HCT116 (cell line): ENCODE measurements at regions not wholly inside any gene's neighbourhood (a gene's known extent, or its start where the extent isn't known, plus 50 kb on each side); places are given as distances from the start of the nearest gene placed in this dataset.

Experiments used
- ATAC-seq: fragments of 200-7000 bp; cut with Tn5 transposase; 2 replicates; pipeline ENCODE4 v1.9.1; 2020; ENCODE audit warnings: mild to moderate bottlenecking, moderate library complexity
- BruUV-seq: library from RNA; stranded (reverse); fragments of 400-500 nt; replicated peaks from 2 replicates; lab custom pipeline; 2021; lab: Mats Ljungman, UMichigan
- CTCF ChIA-PET: fragments of 300-600 bp; sonication (Branson Sonifier 250); formaldehyde crosslinking; loops from one replicate; lab custom pipeline; 2021; ENCODE audit warnings: antibody characterized with exemption; lab: Charles Lee
- POLR2A ChIA-PET: fragments of 300-600, 350-600 bp; sonication (Branson Sonifier 250); formaldehyde crosslinking; loops from one replicate; lab custom pipeline; 2021; ENCODE audit warnings: antibody characterized with exemption; lab: Charles Lee
- RAD21 ChIA-PET, 2 experiments: fragments of 300-600 bp; sonication (Branson Sonifier 250); formaldehyde crosslinking; loops; one replicate each; lab custom pipeline; 2023; ENCODE audit warnings: low total read pairs in 2 of 2; ENCODE audit not compliant: uncharacterized antibody in 2 of 2, unreplicated experiment in 2 of 2, low non-redundant PET in 1 of 2; lab: Charles Lee
- DNase-seq: peaks from one replicate; pipeline ENCODE4 v3.0.0-alpha.2; 2010; ENCODE audit warnings: low read depth, low spot score
- H2AFZ ChIP-seq: fragments of 200-600 bp; shearing (Covaris generic), sonication (generic); 2 replicates; pipeline ENCODE4 v1.6.1; 2017; ENCODE audit warnings: low read depth, mixed run types, mixed read lengths, antibody characterized with exemption, low read length; ENCODE audit not compliant: poor library complexity, severe bottlenecking
- H3K27ac ChIP-seq: 2 replicates; pipeline ENCODE4 v1.5.1; 2012; ENCODE audit warnings: low read depth, low read length
- H3K27me3 ChIP-seq: fragments of 200-600 bp; sonication (generic); 2 replicates; pipeline ENCODE4 v1.6.1; 2016; ENCODE audit warnings: mixed run types, low read length, mixed read lengths; ENCODE audit not compliant: insufficient read depth
- H3K36me3 ChIP-seq, 2 experiments: fragments of 200-500 bp in 1 of 2; fragments of 200-600 bp in 1 of 2; sonication (Bioruptor generic) in 1 of 2; sonication (generic) in 1 of 2; 2 replicates each; pipeline versions ENCODE4 v1.5.1 to v1.6.1; 2014 to 2016; ENCODE audit warnings: low read length in 2 of 2, inconsistent platforms in 1 of 2, mixed read lengths in 1 of 2, mixed run types in 1 of 2; ENCODE audit not compliant: insufficient read depth in 2 of 2, control insufficient read depth in 1 of 2
- H3K4me1 ChIP-seq, 2 experiments: fragments of 200-600 bp in 1 of 2; sonication (generic) in 1 of 2; 2 replicates each; pipeline versions ENCODE4 v1.5.1 to v1.6.1; 2012 to 2017; ENCODE audit warnings: low read length in 2 of 2, inconsistent platforms in 1 of 2, mild to moderate bottlenecking in 1 of 2, mixed read lengths in 1 of 2, mixed run types in 1 of 2, moderate library complexity in 1 of 2; ENCODE audit not compliant: insufficient read depth in 2 of 2, control insufficient read depth in 1 of 2
- H3K4me2 ChIP-seq: fragments of 200-600 bp; sonication (generic); 2 replicates; pipeline ENCODE4 v1.6.1; 2017; ENCODE audit warnings: mixed run types, low read length, mixed read lengths
- H3K4me3 ChIP-seq, 2 experiments: fragments of 200-600 bp in 1 of 2; sonication (generic) in 1 of 2; replicated peaks in 1 of 2; 2 replicates each; pipeline ENCODE4 v1.5.1; 2011 to 2016; ENCODE audit warnings: low read length in 2 of 2, control low read depth in 1 of 2, low read depth in 1 of 2, mild to moderate bottlenecking in 1 of 2, mixed read lengths in 1 of 2, mixed run types in 1 of 2
- H3K79me2 ChIP-seq: fragments of 200-600 bp; sonication (generic); 2 replicates; pipeline ENCODE4 v1.6.1; 2017; ENCODE audit warnings: mild to moderate bottlenecking, mixed run types, low read length, moderate library complexity, mixed read lengths; ENCODE audit not compliant: insufficient read depth
- H3K9ac ChIP-seq: fragments of 200-600 bp; sonication (generic); 2 replicates; pipeline ENCODE4 v1.6.1; 2016; ENCODE audit warnings: low read length, mixed read lengths
- H3K9me2 ChIP-seq: fragments of 200-600 bp; sonication (generic), shearing (Covaris generic); 2 replicates; pipeline ENCODE4 v1.6.1; 2017; ENCODE audit warnings: mixed run types, mild to moderate bottlenecking, moderate library complexity; ENCODE audit not compliant: insufficient read depth
- H3K9me3 ChIP-seq, 2 experiments: fragments of 200-500 bp in 1 of 2; fragments of 200-600 bp in 1 of 2; sonication (Bioruptor generic) in 1 of 2; sonication (generic) in 1 of 2; 2 replicates each; pipeline ENCODE4 v1.6.1; 2014 to 2017; ENCODE audit warnings: low read length in 2 of 2, mixed read lengths in 2 of 2, inconsistent platforms in 1 of 2, low read depth in 1 of 2, mild to moderate bottlenecking in 1 of 2, mixed run types in 1 of 2, moderate library complexity in 1 of 2; ENCODE audit not compliant: control insufficient read depth in 1 of 2, insufficient read depth in 1 of 2
- H4K20me1 ChIP-seq: fragments of 200-600 bp; sonication (generic), shearing (Covaris generic); 2 replicates; pipeline ENCODE4 v1.6.1; 2017; ENCODE audit warnings: mixed run types, mild to moderate bottlenecking, moderate library complexity; ENCODE audit not compliant: insufficient read depth
- ATF3 ChIP-seq: IDR thresholded peaks from 2 replicates; pipeline ENCODE4 v1.6.1; 2012
- CTCF ChIP-seq, 3 experiments: fragments of 200-600 bp in 1 of 3; sonication (generic) in 1 of 3; IDR thresholded peaks in 2 of 3; conservative IDR thresholded peaks in 1 of 3; 2 replicates each; pipeline ENCODE4 v1.5.1; 2012 to 2017; ENCODE audit warnings: low read depth in 2 of 3, low read length in 2 of 3, antibody characterized with exemption in 1 of 3, borderline replicate concordance in 1 of 3, control low read depth in 1 of 3, mild to moderate bottlenecking in 1 of 3, mixed read lengths in 1 of 3, mixed run types in 1 of 3, moderate library complexity in 1 of 3; ENCODE audit not compliant: insufficient read depth in 1 of 3
- ELF1 ChIP-seq: IDR thresholded peaks from 2 replicates; pipeline ENCODE4 v1.6.1; 2012; ENCODE audit warnings: low read depth, borderline replicate concordance
- EZH2 ChIP-seq: fragments of 200-600 bp; sonication (generic); IDR thresholded peaks from 2 replicates; pipeline ENCODE4 v1.6.1; 2017; ENCODE audit warnings: antibody characterized with exemption, mixed run types
- POLR2AphosphoS5 ChIP-seq: IDR thresholded peaks from 2 replicates; pipeline ENCODE4 v1.6.1; 2011; ENCODE audit warnings: mild to moderate bottlenecking, low read depth, low read length, moderate library complexity
- RAD21 ChIP-seq: IDR thresholded peaks from 2 replicates; pipeline ENCODE4 v1.6.1; 2012; ENCODE audit warnings: low read depth, mild to moderate bottlenecking
- TCF7L2 ChIP-seq: IDR thresholded peaks from 2 replicates; pipeline ENCODE4 v1.7.0; 2011; ENCODE audit warnings: borderline replicate concordance, inconsistent platforms; ENCODE audit not compliant: insufficient read depth, insufficient read length; ENCODE audit errors: extremely low read depth
- ZFX ChIP-seq: fragments of 450-650 bp; IDR thresholded peaks from 2 replicates; pipeline ENCODE4 v1.6.1; 2017
- ZNF274 ChIP-seq: fragments of 200-500 bp; sonication (Bioruptor generic); IDR thresholded peaks from 2 replicates; pipeline ENCODE4 v1.6.1; 2014; ENCODE audit warnings: mild to moderate bottlenecking, low read depth, low read length, inconsistent platforms
- intact Hi-C: fragments of 100-400 bp; cut with micrococcal nuclease; formaldehyde crosslinking; loops from 2 replicates; pipeline ENCODE4 v1.10.0; 2022
- TF ChIP-seq, protein P1 (sequence below): IDR thresholded peaks from 2 replicates; pipeline ENCODE4 v1.6.1; 2012
- TF ChIP-seq, protein P2 (sequence below): IDR thresholded peaks from 2 replicates; pipeline ENCODE4 v1.6.1; 2011; ENCODE audit warnings: mild to moderate bottlenecking, low read length, moderate library complexity; ENCODE audit not compliant: insufficient replicate concordance; ENCODE audit errors: extremely low read depth

DNA sequence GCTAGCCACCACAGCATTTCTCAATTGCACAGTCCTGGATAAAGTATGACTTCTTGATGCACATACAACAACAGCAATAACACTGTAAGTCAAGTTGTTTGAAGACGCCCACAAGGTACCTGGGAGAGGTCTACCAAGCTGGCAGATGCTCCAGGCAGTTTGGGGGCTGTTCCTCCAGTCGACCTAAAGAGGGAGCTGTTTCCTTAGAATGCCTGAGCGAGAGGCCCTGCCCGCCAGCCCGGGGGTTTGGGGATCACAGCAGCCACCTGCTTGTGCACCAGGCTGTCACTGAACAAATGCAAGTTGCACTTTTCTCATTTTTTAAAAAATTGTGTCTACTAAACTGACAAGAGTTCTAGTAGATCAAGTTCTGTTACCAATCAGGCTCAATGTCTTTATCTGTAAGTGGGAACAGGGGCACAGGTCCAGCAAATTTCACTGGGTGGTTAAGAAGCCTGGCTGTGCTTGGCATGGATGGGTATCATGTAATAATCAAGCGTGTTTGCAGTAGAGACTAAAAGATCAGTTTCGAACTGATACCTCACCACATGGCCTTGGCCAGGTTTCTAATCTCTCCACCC is 193.8 kb upstream of the ADO start (continued):
- TF ChIP-seq ZNF274, result no peak
- TF ChIP-seq, protein P1, sequence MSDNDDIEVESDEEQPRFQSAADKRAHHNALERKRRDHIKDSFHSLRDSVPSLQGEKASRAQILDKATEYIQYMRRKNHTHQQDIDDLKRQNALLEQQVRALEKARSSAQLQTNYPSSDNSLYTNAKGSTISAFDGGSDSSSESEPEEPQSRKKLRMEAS, result no peak

DNA sequence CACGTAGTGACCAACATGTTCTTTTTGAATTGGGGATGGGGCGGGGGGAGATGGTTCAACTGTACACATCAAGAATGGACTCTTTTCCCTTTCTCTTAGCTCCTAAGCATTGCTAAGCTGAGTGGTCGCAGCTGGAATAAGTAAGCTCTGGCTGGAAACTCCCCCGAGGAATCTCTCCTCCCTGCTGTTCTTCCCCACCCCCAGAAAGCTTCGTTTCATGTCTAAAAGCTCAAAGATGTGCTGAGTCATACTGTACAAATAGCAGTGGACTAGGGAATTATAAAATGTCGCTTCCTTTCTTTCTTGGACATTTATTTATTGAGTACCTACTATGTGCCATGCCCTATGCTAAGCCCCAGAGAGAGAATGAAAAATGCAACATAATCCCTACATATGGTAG is 191.1 kb upstream of the ADO start:
- H2AFZ ChIP-seq, result no peak overlapping the region
- H3K4me3 ChIP-seq, result no peak overlapping the region
- H3K36me3 ChIP-seq, result no peaks in the 10 kb centered on the region
- ChIA-PET POLR2A (interaction anchor here (0.8 kb wide), 1 partner anchor 203 kb away, joined by 3 read pairs; the partner anchor contains the start of gene EGR2), CTCF (interaction anchor here (0.8 to 1.7 kb wide), 3 partner anchors 203 to 544 kb away, joined by 3 to 7 read pairs (median 4); partner anchors contain the start of gene EGR2), RAD21 (no interaction called here)
- no peak overlapping the region for H3K9ac ChIP-seq
- ATAC-seq (no peak), DNase-seq (no peak)
- no peaks in the 10 kb centered on the region for H3K9me2 ChIP-seq
- no peaks in the 10 kb centered on the region for H3K9me3 ChIP-seq
- intact Hi-C loops, result loop anchor here (5.0 kb wide), 2 partner anchors 69 to 389 kb away; no protein-coding TSS in a partner anchor
- H3K27ac ChIP-seq, result no peak overlapping the region
- H3K79me2 ChIP-seq, result no peaks in the 10 kb centered on the region
- no peaks in the 10 kb centered on the region for H3K27me3 ChIP-seq
- BruUV-seq, result no TSS peak
- no peak for TF ChIP-seq ATF3
- TF ChIP-seq, all 23 proteins: peak for 0
- no peaks in the 10 kb centered on the region for H4K20me1 ChIP-seq
- peaks cover 0 to 14% of the 10 kb centered on the region in 2 experiments; a peak in 2 of 4 replicates for H3K4me1 ChIP-seq
- H3K4me2 ChIP-seq, result no peak overlapping the region

DNA sequence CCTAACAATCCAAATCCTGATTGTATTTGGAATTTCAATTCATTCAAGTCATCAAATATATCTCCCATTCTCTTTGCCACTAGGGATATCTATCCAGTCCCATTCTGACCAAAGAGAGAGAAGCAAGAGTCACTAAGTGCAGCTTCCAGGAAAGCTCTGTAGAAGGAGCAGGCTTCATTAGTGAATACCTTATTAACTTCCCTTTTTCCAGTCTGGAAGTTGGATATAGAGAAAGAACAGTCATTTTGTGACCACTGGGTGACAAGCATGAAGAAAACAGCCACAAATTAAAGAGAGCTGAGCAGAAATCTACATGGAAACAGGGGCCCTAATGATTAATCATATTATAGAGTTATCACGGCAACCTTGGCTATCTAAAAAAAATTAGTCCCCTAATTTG is 190.7 kb upstream of the ADO start:
- Histone ChIP-seq H2AFZ (no peak overlapping the region), H3K27ac (no peak overlapping the region), H3K9me2 (no peaks in the 10 kb centered on the region), H4K20me1 (no peaks in the 10 kb centered on the region), H3K9me3 (no peaks in the 10 kb centered on the region), H3K36me3 (no peaks in the 10 kb centered on the region), H3K27me3 (no peaks in the 10 kb centered on the region), H3K4me1 (peaks cover 0 to 14% of the 10 kb centered on the region in 2 experiments; a peak in 2 of 4 replicates), H3K4me2 (no peak overlapping the region), H3K9ac (no peak overlapping the region), H3K79me2 (no peaks in the 10 kb centered on the region), H3K4me3 (no peak overlapping the region)
- CTCF ChIA-PET, result interaction anchor here (1.5 to 1.7 kb wide), 2 partner anchors 470 to 543 kb away, joined by 4 to 7 read pairs; no protein-coding TSS in a partner anchor
- intact Hi-C loops, result loop anchor here (5.0 kb wide), 2 partner anchors 68 to 388 kb away; no protein-coding TSS in a partner anchor
- POLR2A ChIA-PET, result interaction anchor here (0.8 kb wide), 1 partner anchor 203 kb away, joined by 3 read pairs; the partner anchor contains the start of gene EGR2
- BruUV-seq, result no TSS peak
- RAD21 ChIA-PET, result no interaction called here
- DNase-seq (no peak), ATAC-seq (no peak)
- TF ChIP-seq, protein P2, sequence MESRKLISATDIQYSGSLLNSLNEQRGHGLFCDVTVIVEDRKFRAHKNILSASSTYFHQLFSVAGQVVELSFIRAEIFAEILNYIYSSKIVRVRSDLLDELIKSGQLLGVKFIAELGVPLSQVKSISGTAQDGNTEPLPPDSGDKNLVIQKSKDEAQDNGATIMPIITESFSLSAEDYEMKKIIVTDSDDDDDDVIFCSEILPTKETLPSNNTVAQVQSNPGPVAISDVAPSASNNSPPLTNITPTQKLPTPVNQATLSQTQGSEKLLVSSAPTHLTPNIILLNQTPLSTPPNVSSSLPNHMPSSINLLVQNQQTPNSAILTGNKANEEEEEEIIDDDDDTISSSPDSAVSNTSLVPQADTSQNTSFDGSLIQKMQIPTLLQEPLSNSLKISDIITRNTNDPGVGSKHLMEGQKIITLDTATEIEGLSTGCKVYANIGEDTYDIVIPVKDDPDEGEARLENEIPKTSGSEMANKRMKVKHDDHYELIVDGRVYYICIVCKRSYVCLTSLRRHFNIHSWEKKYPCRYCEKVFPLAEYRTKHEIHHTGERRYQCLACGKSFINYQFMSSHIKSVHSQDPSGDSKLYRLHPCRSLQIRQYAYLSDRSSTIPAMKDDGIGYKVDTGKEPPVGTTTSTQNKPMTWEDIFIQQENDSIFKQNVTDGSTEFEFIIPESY, result no peak
- TF ChIP-seq EZH2 (no peak), RAD21 (no peak), ELF1 (no peak), POLR2AphosphoS5 (no peak), CTCF (IDR thresholded peaks at IDR 0.05 in 2 of 3, conservative IDR thresholded peaks at IDR 0.05 in 1 of 3; ENCODE audit: borderline replicate concordance in 1 of 3, insufficient read depth in 1 of 3, low read depth in 2 of 3, low read length in 2 of 3) (no peak), TCF7L2 (no peak), ZNF274 (no peak), ZFX (no peak)
- TF ChIP-seq, protein P1, result no peak
